22Rv1 (cell line): ENCODE measurements at regions not wholly inside any gene's neighbourhood (a gene's known extent, or its start where the extent isn't known, plus 50 kb on each side); places are given as distances from the start of the nearest gene placed in this dataset.

Experiments
- CTCF ChIP-seq: fragments of 450-650 bp; IDR thresholded peaks from 2 replicates; pipeline ENCODE4 v1.5.1; 2017; ENCODE audit warnings: mild to moderate bottlenecking
- ZFX ChIP-seq: fragments of 450-650 bp; IDR thresholded peaks from 2 replicates; pipeline ENCODE4 v1.6.1; 2017; ENCODE audit warnings: antibody characterized with exemption, borderline replicate concordance

GRCh38 chr16:80324371-80324770 lies 216.4 kb upstream of the DYNLRB2 start:
- TF ChIP-seq CTCF: no peak
- no peak for TF ChIP-seq ZFX
